WERI-Rb-1 (cell line): ENCODE measurements at regions not wholly inside any gene's neighbourhood (a gene's known extent, or its start where the extent isn't known, plus 50 kb on each side); places are given as distances from the start of the nearest gene placed in this dataset.

Experiments
- DNase-seq: peaks from one replicate; pipeline ENCODE4 v3.0.0-alpha.2; 2020
- H3K27ac ChIP-seq: fragments of 250-450 bp; sonication (Bioruptor Pico); 2 replicates; pipeline ENCODE4 v1.5.1; 2020; ENCODE audit warnings: mild to moderate bottlenecking, moderate library complexity
- H3K27me3 ChIP-seq: fragments of 250-450 bp; sonication (Bioruptor Pico); 2 replicates; pipeline ENCODE4 v1.5.1; 2021; ENCODE audit warnings: mild to moderate bottlenecking, low read depth, moderate library complexity; ENCODE audit not compliant: insufficient read depth, severe bottlenecking
- H3K36me3 ChIP-seq: fragments of 250-450 bp; sonication (Bioruptor Pico); 2 replicates; pipeline ENCODE4 v1.5.1; 2020; ENCODE audit warnings: mild to moderate bottlenecking, moderate library complexity
- H3K4me3 ChIP-seq: 2 replicates; pipeline ENCODE4 v1.5.1; 2011; ENCODE audit warnings: low read depth, mild to moderate bottlenecking, control low read depth, low read length
- H3K9me3 ChIP-seq: fragments of 250-450 bp; sonication (Bioruptor Pico); 2 replicates; pipeline ENCODE4 v1.5.1; 2021; ENCODE audit warnings: mild to moderate bottlenecking, moderate library complexity; ENCODE audit not compliant: severe bottlenecking
- CTCF ChIP-seq: IDR thresholded peaks from 2 replicates; pipeline ENCODE4 v1.5.1; 2011; ENCODE audit warnings: low read depth, mild to moderate bottlenecking, control low read depth, inconsistent platforms, low read length

- TF ChIP-seq CTCF, result no peak
- no peak for DNase-seq
- Histone ChIP-seq H3K36me3 (no peaks in the 10 kb centered on the region), H3K27me3 (no peaks in the 10 kb centered on the region), H3K27ac (no peak overlapping the region), H3K9me3 (no peaks in the 10 kb centered on the region), H3K4me3 (no peak overlapping the region)
These were observed 456.7 kb downstream of the SOX11 start for GRCh38 chr2:6148882-6149281.

GRCh38 chr2:6159606-6160005 lies 467.4 kb downstream of the SOX11 start:
- H3K4me3 ChIP-seq, result no peak overlapping the region
- TF ChIP-seq CTCF, result no peak
- no peaks in the 10 kb centered on the region for H3K27me3 ChIP-seq
- no peak for DNase-seq
- no peaks in the 10 kb centered on the region for H3K36me3 ChIP-seq
- no peak overlapping the region for H3K27ac ChIP-seq
- peaks cover 3% of the 10 kb centered on the region for H3K9me3 ChIP-seq

GRCh38 chr2:6163932-6164331 lies 471.7 kb downstream of the SOX11 start:
- no peaks in the 10 kb centered on the region for H3K36me3 ChIP-seq
- no peak overlapping the region for H3K27ac ChIP-seq
- H3K9me3 ChIP-seq, result peaks cover 3% of the 10 kb centered on the region
- DNase-seq, result no peak
- no peak for TF ChIP-seq CTCF
- no peak overlapping the region for H3K4me3 ChIP-seq
- no peaks in the 10 kb centered on the region for H3K27me3 ChIP-seq

GRCh38 chr2:6164986-6165747 lies 473.0 kb downstream of the SOX11 start:
- Histone ChIP-seq H3K4me3 (no peak overlapping the region), H3K9me3 (peaks cover 3% of the 10 kb centered on the region), H3K27ac (no peak overlapping the region), H3K36me3 (no peaks in the 10 kb centered on the region), H3K27me3 (no peaks in the 10 kb centered on the region)
- no peak for DNase-seq
- TF ChIP-seq CTCF, result no peak

GRCh38 chr2:6167592-6168138 lies 475.5 kb downstream of the SOX11 start:
- no peak overlapping the region for H3K4me3 ChIP-seq
- no peak for TF ChIP-seq CTCF
- H3K27me3 ChIP-seq, result no peaks in the 10 kb centered on the region
- no peaks in the 10 kb centered on the region for H3K36me3 ChIP-seq
- no peaks in the 10 kb centered on the region for H3K9me3 ChIP-seq
- no peak for DNase-seq
- no peak overlapping the region for H3K27ac ChIP-seq
